ENCODE measurements at regions not wholly inside any gene's neighbourhood (a gene's known extent, or its start where the extent isn't known, plus 50 kb on each side); places are given as distances from the start of the nearest gene placed in this dataset.
A peak's percentile ranks its signal among the peaks of the same experiment; 100 is the strongest.

GRCh38 chr21:27155130-27155500, 188.2 kb upstream of the ADAMTS5 start:
- TF ChIP-seq POLR2A (IDR thresholded peaks at IDR 0.05) (no peak), POLR2AphosphoS5 (IDR thresholded peaks at IDR 0.05) (no peak), CTCF (IDR thresholded peaks at IDR 0.05) (no peak)
- Histone ChIP-seq H3K27ac (no peak overlapping the region), H3K4me1 (peaks cover 0 to 5% (median 0%) of the 10 kb centered on the region in 4 donors), H3K36me3 (no peaks in the 10 kb centered on the region), H3K9me3 (no peaks in the 10 kb centered on the region), H3K4me3 (no peak overlapping the region), H3K27me3 (no peaks in the 10 kb centered on the region)
- intact Hi-C loops (cut with DNase I; ENCODE audit: low total_unique reads) = no loop called here
- 65 to 93% (median 72%) methylated on average over 1 of the region's 1 CpG for WGBS, 5 donors
- DNase-seq = no peak

DNA sequence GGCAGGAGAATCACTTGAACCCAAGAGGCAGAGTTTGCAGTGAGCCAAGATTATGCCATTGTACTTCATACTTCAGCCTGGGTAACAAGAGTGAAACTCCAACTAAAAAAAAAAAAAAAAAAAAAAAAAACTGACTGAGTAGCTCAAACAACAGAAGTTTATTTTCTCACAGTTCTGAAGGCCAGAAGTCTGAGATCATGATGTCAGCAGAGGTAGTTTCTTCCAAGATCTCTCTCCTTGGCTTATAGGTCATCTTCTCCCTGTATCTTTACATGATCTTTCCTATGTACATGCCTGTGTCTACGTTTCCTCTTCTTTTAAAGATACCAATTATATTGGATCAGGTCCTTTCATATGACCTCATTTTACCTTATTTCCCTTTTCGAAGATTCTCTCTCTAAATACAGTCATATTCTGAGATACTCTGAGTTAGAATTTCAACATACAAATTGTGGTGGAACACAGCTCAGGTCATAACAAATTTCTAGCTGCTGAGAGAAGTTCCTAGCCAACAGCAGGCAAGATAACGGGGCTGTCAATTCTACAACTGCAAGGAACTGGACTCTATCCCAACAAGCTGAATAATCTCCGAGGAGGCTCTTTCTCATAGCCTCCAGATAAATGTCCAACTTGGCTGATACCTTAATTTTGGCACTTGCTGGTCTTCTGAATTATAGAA, 187.7 kb upstream of the ADAMTS5 start:
- Histone ChIP-seq H3K27me3 (no peaks in the 10 kb centered on the region), H3K27ac (peak overlapping the region in 1 of 5 donors; percentile 20), H3K4me3 (no peak overlapping the region), H3K36me3 (no peaks in the 10 kb centered on the region), H3K9me3 (no peaks in the 10 kb centered on the region), H3K4me1 (peaks cover 0 to 5% (median 0%) of the 10 kb centered on the region in 4 donors)
- no peak for DNase-seq
- 64 to 77% (median 67%) methylated on average over 4 of the region's 4 CpGs for WGBS, 5 donors
- TF ChIP-seq POLR2AphosphoS5 (IDR thresholded peaks at IDR 0.05) = no peak
- TF ChIP-seq CTCF (IDR thresholded peaks at IDR 0.05) = no peak
- no peak for TF ChIP-seq EP300 (IDR thresholded peaks at IDR 0.05)
- TF ChIP-seq POLR2A (IDR thresholded peaks at IDR 0.05) = no peak
- intact Hi-C loops (cut with DNase I; ENCODE audit: low total_unique reads) = no loop called here

- no peak overlapping the region for H3K4me3 ChIP-seq
- no peaks in the 10 kb centered on the region for H3K36me3 ChIP-seq
- H3K9me3 ChIP-seq = no peaks in the 10 kb centered on the region
- no peaks in the 10 kb centered on the region for H3K27me3 ChIP-seq
- TF ChIP-seq POLR2A (IDR thresholded peaks at IDR 0.05) (no peak), CTCF (IDR thresholded peaks at IDR 0.05) (no peak), POLR2AphosphoS5 (IDR thresholded peaks at IDR 0.05) (no peak), EP300 (IDR thresholded peaks at IDR 0.05) (no peak)
- H3K27ac ChIP-seq = no peak overlapping the region
- no peak for DNase-seq
- peaks cover 0 to 5% (median 0%) of the 10 kb centered on the region in 4 donors for H3K4me1 ChIP-seq
- intact Hi-C loops (cut with DNase I; ENCODE audit: low total_unique reads) = no loop called here
These were observed 186.1 kb upstream of the ADAMTS5 start for GRCh38 chr21:27152996-27153395.

DNA sequence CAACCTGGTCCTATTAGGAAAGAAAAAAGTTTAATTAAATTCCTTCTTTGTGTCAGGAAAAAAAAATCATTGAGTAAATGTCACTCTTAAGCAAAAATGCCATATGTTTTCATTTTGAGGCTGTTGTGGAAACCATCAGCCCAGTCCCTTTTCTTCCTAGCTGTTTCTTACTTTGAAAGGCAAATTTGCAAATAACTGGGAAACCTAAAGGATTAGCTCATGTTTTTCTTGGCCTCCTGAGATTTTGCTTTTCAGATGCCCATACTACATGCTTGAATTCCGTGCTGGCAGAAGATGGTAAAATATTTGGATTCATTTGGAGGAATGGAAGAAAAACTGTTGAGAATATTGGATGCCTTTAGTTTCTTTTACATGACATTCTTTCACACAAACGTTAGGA, 182.1 kb upstream of the ADAMTS5 start:
- WGBS, 5 donors = 43 to 59% (median 55%) methylated on average over 2 of the region's 2 CpGs
- intact Hi-C loops (cut with DNase I; ENCODE audit: low total_unique reads) = no loop called here
- no peak for TF ChIP-seq POLR2AphosphoS5 (IDR thresholded peaks at IDR 0.05)
- TF ChIP-seq CTCF (IDR thresholded peaks at IDR 0.05) = no peak
- TF ChIP-seq POLR2A (IDR thresholded peaks at IDR 0.05) = no peak
- TF ChIP-seq EP300 (IDR thresholded peaks at IDR 0.05) = no peak

More for the DNA sequence above, 182.1 kb upstream of the ADAMTS5 start:
- Histone ChIP-seq H3K27me3 (no peaks in the 10 kb centered on the region), H3K4me3 (no peak overlapping the region), H3K9me3 (no peaks in the 10 kb centered on the region), H3K4me1 (peaks cover 0 to 8% (median 0%) of the 10 kb centered on the region in 4 donors), H3K27ac (no peak overlapping the region), H3K36me3 (no peaks in the 10 kb centered on the region)
- no peak for DNase-seq
